Fibroblast of skin of left quadriceps (primary cell): ENCODE measurements at regions not wholly inside any gene's neighbourhood (a gene's known extent, or its start where the extent isn't known, plus 50 kb on each side); places are given as distances from the start of the nearest gene placed in this dataset.
"Not testable (repeated sequence)": the region's sequence is repeated elsewhere in the genome, so short reads cannot be mapped to it uniquely, and the experiment has no call there.

Experiments used
- DNase-seq, 2 experiments: peaks; one replicate each; pipeline ENCODE4 v3.0.0-alpha.2; 2013; ENCODE audit warnings: low read depth in 2 of 2

DNA sequence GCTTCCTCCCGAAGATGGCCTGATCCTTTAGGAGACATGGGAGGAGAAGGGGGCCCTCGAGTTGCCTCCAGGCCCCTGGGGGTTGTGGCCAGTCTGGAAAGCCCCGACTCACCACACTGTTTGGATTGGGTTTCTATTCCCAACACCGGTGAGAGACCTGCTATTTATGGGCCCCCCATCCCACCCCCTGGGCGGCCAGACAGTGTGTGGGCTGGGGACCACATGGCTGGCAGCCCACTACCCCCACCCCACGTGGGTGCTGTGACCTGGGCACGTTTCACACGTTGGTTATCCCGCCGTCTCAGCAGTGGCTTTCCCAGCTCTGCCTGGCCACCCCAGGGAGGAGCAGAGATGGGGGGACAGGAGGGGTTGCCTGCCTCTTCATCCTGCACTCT lies 116.1 kb downstream of the VEGFA start:
- DNase-seq, result no peak

DNA sequence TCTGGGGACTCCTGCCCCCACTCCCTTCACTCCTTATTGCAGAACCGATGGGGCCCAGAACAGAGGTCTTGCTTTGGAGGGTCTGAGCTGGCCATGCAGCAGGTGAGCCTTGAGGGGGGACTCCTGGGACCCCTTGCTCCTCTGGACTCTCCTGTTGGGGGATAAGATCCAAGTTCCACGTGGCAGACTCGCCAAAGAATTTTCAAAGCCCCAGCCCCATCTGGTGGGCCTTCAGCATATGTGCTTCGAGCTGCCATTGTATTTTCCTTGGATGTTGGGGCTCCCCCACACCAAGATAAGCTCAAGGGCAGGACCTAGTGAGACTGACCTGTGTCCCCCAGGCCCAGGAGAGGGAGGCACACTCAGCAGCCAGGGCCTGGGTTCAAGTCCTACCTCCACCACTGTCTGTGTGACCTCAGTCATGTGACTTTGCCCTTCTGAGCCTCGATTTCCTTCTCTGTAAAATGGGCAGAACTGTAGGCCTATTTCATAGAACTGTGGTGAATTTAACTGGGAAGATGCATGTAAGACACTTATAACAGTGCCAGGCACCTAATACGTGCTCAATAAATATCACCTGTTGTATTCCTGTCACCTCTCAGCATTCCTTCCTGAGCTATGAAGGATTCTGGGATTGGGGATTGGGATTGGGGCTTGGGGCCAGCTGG lies 115.5 kb downstream of the VEGFA start:
- DNase-seq, result no peak

DNA sequence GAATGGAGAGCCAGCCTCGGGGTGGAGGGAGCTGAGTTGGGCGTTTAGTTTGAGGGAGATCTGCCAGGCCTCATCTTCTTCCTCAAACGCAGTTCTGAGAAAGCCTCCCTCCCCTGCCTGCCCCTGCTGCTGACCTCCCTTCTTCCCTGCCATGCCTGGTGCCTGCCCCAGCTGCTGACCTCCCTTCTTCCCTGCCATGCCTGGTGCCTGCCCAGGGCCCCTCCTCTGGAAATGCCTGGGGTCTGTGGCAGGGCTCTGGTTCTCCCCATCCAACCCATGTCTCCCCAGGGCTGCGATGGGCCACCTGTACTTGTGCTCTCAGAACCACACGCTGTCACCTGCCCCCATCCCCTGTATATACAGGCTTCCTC lies 114.6 kb downstream of the VEGFA start:
- DNase-seq, result no peak

DNA sequence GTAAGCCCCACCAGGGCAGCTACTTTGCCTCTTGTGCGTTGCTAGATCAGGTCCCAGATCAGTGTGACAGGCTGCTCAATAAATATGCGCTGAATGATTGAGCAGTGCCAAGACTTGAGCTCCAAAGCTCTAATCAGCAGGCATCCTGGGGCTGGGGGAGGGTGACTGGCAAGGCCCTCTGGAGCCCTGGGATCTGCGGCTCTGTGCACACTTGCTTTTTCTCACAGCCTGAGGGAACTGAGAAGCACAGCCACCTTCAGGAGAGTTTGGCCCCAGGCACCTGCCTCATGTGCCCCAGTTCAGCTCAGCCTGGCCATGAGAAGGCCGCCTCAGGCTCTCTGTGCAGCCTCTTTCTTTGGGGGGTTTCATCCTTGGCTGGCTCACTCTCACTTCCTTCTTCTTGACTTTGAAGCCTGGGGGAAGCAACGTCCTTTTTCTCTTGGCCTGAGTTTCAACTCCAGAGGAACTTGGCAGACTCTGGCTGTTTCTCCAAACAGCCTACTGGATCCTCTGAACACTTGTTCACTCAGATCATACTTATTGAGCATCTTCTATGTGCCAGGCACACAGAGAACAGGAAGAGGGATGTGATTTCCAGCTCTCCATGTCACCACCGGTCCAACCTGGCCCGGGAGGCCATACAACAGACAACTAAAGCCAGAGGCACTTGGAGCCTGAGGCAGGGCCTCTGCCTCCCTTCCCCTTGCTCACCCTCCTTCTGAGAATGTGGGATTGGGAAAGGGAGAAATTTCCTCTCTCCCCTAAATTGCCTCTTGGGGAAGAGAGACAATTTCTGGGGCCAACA lies 114.0 kb downstream of the VEGFA start:
- no peak for DNase-seq

DNA sequence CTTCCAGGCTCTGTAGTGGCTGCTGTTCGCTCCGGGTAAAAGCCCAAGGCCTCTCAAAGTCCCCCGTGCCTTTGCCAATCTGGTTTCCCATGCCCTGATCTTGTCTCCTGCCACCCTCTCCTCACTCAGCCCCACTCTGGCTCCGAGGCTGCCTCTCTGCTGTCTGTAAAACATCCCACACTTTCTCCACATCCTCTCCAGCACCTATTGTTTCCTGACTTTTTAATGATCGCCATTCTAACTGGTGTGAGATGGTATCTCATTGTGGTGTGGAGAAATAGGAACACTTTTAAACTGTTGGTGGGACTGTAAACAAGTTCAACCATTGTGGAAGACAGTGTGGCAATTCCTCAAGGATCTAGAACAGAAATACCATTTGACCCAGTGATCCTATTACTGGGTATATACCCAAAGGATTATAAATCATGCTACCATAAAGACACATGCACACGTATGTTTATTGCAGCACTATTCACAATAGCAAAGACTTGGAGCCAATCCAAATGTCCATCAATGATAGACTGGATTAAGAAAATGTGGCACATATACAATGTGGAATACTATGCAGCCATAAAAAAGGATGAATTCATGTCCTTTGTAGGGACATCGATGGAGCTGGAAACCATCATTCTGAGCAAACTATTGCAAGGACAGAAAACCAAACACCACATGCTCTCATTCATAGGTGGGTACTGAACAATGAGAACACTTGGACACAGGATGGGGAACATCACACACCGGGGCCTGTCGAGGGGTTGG lies 112.9 kb downstream of the VEGFA start:
- not testable (repeated sequence) for DNase-seq

DNA sequence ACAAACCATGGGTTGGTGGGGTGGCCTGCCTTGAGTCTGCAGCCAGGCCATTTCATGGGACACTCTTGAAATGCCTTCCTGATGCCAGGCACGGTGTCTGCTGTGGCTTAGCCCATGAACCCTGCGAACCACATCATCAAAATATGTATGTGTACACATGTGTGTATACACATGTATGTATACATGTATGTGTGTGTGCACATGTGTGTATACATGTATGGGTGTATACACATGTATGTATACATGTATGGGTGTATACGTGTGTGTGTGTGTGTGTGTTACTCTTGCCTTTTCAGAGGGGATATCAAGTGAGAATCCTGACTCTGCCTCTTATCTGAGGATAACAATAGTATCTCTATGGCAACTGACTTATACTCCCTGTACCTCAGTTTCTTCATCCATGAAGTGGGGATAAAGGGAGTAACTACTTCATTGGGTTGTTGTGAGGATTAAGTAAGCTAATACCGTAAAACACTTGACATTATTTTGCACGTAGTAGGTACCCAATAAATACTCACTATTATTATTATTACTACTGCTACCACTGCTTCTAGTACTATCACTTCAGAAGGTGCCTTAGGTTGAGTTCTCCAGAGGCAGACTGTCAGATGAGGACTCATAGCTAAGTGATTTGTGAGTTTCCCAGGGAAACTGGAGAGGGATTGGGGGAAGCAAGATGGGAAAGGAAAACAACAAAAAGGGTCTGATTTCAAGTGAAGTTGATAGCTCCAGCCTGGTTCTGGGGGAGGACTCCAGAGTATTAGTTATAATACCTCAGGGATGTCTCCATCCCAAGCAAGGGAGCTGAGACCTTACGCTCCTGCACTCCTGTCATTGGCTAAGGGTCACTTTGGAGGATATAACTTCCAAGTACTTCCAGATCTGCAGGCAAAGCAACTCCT lies 110.5 kb downstream of the VEGFA start:
- no peak for DNase-seq

DNA sequence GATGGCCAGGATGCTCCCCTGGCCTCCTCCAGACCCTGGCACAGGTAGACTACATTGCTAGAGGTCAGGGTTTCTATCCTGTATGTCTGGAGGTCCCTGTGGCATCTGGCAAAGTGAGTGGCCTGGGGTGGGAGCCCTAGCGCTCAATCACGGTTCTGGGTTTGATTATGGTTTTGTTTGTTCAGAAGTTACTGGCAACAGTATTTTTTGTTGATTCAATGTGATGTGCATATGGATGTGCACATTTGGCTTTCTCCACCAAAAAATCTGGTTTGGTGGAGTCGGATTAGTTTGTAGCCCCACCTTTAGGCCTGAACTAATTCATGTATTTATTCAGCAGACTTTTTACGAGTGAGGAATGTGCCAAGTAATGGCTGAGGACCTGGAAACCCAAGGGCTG lies 109.7 kb downstream of the VEGFA start:
- no peak for DNase-seq

DNA sequence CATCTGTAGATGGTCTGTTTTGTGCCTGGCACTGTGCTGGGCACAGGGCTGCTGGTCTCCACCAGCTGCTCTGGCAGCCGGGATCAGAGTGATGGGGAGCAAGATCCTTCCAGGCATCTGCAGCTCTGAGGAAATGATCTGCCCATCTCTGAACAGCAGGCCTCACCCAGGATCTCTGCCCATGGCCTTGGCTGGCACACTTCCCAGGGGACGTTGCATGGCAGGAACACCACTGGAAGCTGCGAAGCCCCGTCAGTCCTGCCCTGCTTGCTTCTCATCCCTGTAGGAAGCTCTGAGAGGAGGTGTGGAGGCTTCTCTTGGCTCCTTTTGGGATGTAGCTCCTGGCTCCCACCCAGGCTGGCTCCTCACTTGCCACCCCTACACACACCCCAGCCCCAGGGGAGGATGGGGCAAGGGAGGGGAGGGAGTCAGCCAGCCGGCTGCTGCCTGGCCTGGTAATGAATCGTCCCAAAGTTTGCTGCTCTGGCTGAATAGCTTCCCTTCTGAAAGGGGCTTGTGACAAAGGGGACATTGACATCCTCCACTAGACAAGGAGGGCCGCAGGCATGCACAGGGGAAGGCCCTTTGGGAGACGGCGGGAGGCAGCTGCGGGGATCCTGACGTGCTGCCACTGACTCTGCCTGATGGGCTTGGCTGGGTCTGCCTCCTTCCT lies 108.9 kb downstream of the VEGFA start:
- DNase-seq, result no peak

DNA sequence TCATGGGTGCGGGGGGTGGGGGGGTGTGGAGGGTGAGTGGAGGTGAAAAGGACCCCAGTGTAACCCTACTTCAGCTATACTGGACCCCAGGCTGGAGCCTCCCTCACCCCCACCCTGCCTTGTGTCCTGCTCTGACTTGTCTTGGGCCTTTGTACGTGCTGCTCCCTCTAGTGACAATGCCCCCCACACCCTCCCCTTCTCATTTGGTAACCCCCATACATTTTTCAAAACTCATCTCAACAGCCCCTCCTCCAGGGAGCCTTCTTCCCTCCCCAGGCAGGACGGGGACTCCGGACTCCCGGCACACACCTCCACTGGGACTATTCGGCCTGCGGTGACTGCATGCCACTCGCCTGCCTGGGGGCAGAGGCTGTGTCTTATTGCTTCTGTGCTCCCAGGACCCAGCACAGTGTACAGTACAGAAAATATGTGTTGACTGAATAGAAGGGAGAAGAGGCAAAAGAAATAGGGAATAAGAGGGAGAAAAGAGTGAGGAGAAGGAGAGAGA lies 108.2 kb downstream of the VEGFA start:
- DNase-seq, result no peak

DNA sequence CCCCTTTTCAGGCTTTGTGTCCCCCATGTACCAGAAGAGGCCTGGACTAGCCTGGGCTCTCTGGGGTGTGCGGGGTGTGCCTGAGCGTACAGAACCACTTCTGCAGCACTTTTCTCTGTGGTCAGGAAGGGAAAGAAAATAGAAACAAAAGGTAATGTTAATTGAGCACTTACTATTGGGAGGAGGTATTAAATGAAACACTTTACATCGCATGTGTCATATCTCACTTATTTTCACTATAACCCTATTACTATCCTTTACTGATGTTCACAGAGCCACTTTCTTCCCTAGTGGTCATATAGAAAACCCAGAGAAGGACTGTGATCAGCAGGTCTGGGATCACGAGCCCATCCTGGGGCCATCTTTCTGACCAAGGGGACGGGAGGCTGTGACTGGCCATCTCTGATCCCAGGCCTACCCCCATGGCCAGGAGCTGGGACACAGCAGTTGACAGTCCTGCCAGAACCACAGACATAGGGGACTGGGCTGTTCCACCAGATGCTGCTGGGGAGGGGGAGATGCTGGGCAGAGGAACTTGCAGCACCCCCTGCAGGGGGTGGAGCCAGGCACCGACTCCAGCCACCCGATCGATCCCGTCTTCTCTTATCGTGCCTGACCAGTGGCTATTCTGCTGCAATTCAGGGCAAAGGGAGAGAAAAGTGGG lies 107.6 kb downstream of the VEGFA start:
- DNase-seq, result no peak

DNA sequence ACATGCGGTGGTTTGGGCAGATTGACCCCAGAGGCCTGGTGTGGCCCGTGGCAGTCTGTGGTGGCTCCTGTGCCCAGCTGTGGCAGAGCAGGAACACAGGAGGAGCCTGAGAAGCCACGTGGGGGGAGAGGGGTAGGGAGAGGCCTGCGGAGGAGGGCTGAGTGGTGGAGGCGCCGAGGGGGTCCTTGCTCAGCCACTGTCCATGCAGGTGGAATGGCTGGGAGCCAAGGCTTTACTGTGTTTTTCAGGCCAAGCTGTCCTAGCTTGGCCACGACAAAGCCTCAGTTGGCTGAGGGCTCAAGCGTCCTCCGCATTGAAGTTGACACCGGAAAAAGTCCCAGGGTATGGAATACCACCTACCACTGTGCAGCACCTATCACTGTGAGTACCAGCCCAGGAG lies 107.0 kb downstream of the VEGFA start:
- DNase-seq, result no peak

DNA sequence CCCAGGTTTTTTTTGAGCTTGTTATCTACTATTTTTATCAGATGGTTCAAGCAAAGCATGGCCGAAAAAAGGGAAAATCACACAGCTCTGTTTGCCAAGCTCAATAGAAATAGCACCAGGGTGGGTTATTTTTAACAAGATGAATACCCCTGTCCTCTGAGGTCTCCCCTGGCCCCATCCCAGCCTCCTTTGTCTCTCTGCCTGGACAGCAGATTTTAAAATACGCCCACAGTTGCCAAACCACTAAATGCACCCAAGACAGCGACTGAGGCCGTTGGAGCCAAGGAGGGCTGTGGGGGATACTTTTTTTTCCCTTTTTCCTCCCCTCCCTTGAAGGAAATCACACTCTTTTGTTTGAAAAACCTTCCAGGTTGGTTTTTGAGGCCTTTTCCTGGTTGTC lies 106.6 kb downstream of the VEGFA start:
- DNase-seq, result no peak

DNA sequence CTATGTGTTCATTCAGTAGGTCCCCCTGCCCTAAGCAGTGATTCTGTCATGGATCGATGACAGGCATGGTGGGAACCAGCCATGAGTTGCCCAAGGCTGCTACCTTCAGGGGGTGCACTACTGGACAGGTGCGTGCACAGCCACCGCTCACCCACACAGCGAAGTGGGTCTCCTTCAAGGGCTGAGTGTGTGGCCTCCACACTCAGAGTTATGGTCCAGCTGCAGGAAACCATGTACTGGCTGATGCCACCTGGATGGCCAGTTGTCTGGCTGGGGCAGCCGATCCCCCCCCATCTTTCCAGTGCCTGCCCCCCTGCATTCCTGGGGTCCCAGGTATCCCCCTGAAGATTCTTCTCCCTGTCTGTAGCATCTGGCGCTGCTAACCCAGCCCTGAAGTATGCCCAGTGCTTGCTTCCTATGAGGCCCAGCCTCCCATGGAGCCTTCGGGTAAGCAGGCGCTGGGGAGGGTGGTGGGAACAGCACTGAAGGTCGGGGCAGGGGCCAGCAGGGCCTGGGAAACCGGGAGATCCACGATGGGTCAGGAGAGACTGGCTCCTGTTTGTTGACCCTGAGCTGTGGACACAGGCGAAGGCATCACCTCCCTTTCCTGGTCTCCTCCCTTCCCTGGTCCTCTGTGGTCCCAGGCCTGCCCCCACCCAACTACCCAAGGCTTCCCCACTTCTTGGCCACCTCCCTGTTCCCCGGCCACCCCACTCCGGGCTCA lies 106.0 kb downstream of the VEGFA start:
- no peak for DNase-seq

DNA sequence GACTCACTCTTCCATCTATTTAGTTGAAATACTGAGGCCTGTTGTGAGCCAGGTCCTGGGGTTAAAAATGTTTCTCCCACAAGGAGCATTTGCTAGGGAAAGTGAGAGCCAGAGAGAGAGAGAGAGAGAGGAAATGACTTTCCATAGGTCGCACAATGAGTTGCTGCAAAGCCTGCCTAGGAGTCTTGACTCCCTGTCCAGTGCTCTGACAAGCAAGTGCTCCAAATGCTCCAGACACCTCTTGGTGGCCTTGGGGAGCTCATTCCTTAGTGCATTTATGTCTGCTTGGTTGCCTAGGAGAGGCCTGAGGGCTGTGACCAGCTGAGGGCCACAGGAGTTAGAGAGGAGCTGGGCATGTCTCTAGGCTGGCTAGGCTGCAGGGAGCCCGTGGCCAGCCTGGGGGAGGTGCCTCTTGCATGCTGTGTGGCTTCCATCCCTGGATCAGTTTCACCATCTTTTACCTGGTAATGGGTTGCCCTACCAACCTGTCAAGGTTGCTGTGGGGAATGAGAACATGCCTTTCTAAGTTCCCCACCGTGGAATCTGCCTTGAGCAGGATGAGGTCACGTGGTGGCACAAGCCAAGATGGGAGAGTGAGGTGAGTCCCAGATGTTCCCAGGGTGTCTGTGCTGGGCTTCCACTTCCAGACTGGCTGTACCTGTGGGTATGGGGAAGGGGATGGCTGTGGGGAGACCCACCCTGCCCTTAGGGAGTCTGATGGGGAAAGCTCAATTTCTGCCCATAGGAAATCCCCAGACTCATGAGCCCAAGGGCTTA lies 105.0 kb downstream of the VEGFA start:
- no peak for DNase-seq

DNA sequence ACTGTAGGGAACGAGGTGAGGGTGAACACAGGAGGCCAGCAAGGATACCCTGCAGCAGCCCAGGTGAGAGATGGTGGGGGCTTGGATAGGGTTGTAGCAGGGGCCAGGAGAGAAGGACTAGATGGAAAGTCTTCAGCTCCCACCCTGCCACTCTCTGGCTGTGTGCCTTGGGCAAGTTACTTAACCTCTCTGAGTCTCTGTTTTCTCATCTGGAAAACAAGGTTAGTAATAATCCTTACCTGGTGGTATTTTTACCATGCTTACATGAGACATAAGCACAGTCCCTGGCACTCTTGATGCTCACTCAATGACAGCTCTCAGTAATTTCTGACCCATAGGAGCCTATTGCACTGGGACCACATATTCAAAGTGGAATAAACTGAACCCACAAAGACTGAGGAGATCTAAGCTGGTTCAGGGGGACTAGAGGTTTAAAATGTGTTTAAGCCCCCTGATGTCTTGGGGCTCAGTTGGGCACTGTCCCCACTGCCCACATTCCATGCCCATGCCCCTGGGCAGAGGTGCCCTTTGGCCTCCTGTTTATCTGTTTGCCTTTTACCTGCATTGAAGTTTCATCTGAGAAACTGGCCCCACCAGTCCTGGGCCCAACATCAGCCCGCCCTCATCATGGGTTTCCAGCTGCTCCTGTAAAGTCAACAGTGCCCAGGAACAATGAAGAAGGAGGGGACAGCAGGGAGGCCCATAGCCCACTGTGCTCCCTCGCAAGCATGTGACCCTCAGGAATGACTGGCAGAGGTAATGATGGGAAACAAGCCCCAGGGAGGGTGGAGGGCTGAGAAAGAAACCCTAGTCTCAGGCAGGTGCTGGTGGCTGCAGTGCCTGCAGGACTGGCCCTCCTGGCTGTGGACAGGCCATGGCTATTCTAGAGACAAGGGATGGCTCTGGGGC lies 104.0 kb downstream of the VEGFA start:
- DNase-seq, result no peak

DNA sequence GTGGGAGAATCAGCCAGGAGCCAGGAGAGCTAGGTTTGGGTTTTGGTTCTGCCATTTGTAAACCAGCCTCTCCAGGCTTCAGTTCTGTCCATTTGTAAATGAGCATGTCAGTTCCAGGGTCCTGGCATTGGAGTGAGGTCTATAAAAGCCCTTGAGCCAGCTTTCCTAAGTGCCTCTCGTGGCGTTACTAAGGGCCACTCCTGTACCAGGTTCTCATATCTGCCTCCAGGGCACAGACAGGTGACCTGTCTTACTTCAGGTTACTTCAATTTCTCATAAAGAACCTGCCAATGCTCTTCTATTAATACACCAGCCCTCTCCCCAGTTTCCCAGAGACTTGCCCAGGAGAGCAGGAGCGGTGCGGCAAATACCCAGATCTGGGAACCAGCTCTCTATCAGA lies 101.9 kb downstream of the VEGFA start:
- DNase-seq, result no peak

DNA sequence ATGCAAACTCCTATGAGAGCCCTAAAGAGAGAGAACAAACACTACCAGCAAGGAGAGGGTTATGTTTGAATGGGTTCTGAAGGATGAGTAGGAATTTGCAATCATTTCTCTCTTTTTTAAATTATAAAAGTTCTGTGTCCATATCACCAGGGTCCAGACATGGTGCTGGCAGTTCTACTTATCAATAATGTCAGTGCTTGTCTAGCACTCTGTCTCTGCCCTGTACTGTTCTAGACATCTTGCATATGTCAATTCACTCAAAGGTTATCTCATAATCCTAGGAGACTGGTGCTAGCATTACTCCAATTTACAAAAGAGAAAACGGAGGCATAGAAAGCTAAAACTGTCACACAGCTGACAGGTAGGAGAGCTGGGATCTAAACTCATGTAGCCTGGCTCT lies 101.3 kb downstream of the VEGFA start:
- no peak for DNase-seq

DNA sequence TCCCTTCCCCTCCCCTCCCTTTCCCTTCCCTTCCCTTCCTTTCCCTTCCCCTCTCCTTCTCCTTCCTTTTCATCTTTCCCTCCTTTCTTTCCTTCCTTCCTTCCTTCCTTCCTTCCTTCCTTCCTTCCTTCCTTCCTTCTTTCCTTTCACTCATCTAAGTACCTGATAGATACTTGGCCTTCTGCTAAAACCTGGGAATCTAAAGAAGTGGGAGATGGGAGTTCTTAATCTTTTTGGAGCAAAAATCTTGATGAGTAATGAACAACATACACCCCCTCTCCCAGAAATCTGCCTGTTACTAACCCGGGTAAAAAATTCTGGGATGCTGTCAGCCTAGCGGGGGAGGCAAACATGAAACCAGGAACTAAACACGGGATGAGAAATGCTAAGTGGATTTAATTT lies 100.7 kb downstream of the VEGFA start:
- peak; percentile 39 to 41 for DNase-seq
